ENCODE measurements at regions not wholly inside any gene's neighbourhood (a gene's known extent, or its start where the extent isn't known, plus 50 kb on each side); places are given as distances from the start of the nearest gene placed in this dataset.

DNA sequence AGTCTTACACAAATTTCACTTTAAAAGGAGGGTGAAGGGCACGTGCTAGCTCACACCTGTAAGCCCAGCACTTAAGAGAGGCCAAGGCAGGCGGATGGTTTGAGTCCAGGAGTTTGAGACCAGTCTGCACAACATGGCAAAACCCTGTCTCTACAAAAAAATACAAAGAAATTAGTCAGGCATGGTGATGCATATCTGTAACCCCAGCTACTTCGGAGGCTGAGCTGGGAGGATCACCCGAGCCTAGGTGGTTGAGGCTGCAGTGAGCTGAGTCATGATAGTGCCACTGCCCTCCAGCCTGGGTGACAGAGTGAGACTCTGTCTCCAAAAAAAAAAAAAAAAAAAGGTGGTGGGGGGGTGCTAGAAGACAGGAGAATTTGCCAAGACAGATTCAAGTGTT, 237.3 kb upstream of the KLF14 start:
- Histone ChIP-seq H3K27me3 (no peaks in the 10 kb centered on the region), H3K4me1 (peaks cover 0 to 13% of the 10 kb centered on the region in 2 donors), H3K36me3 (no peaks in the 10 kb centered on the region), H3K9me3 (no peaks in the 10 kb centered on the region), H3K27ac (peak overlapping the region; percentile 38 to 60), H3K4me3 (no peak overlapping the region)
- TF ChIP-seq, protein P1, sequence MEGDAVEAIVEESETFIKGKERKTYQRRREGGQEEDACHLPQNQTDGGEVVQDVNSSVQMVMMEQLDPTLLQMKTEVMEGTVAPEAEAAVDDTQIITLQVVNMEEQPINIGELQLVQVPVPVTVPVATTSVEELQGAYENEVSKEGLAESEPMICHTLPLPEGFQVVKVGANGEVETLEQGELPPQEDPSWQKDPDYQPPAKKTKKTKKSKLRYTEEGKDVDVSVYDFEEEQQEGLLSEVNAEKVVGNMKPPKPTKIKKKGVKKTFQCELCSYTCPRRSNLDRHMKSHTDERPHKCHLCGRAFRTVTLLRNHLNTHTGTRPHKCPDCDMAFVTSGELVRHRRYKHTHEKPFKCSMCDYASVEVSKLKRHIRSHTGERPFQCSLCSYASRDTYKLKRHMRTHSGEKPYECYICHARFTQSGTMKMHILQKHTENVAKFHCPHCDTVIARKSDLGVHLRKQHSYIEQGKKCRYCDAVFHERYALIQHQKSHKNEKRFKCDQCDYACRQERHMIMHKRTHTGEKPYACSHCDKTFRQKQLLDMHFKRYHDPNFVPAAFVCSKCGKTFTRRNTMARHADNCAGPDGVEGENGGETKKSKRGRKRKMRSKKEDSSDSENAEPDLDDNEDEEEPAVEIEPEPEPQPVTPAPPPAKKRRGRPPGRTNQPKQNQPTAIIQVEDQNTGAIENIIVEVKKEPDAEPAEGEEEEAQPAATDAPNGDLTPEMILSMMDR (IDR thresholded peaks at IDR 0.05) = no peak
- no peak for TF ChIP-seq POLR2A (IDR thresholded peaks at IDR 0.05)
- intact Hi-C loops (cut with DNase I; ENCODE audit: low total_unique reads) = no loop called here
- DNase-seq = no peak

DNA sequence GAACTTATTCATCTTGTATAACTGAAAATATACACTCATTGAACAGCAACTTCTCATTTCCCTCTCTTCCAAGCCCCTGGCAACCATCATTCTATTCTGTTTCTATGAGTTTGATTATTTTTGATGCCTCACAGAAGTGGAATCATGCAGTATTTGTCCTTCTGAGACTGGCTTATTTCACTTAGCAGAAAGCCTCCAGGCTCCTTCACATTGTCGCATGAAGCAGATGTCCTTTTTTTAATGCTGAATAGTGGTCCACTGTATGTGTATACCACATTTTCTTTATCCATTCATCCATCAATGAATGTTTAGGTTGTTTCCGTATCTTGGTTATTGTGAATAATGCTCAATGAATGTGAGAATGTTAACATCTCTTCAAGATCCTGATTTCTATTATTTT, 238.2 kb upstream of the KLF14 start:
- no peaks in the 10 kb centered on the region for H3K36me3 ChIP-seq
- H3K27me3 ChIP-seq = no peaks in the 10 kb centered on the region
- peaks cover 0 to 13% of the 10 kb centered on the region in 2 donors for H3K4me1 ChIP-seq
- H3K4me3 ChIP-seq = no peak overlapping the region
- no peaks in the 10 kb centered on the region for H3K9me3 ChIP-seq
- DNase-seq = no peak
- H3K27ac ChIP-seq = no peak overlapping the region
- intact Hi-C loops (cut with DNase I; ENCODE audit: low total_unique reads) = no loop called here
- TF ChIP-seq, protein P1 (IDR thresholded peaks at IDR 0.05) = no peak
- TF ChIP-seq POLR2A (IDR thresholded peaks at IDR 0.05) = no peak

DNA sequence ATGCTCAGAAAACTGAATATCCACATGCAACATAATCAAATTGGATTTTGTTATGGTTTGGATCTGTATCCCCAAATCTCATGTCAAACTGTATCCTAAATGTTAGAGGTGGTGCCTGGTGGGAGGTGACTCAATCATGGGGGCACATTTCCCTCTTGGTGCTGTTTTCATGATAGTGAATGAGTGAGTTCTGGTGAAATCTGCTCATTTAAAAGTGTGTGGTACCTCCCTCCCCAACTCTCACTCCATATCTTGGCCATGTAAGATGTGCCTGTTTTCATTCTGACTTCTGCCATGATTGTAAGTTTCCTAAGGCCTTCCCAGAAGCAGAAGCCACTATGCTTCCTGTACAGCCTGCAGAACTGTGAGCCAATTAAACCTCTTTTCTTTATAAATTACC, 239.6 kb upstream of the KLF14 start:
- no peaks in the 10 kb centered on the region for H3K27me3 ChIP-seq
- H3K4me1 ChIP-seq = peaks cover 0 to 13% of the 10 kb centered on the region in 2 donors
- H3K36me3 ChIP-seq = no peaks in the 10 kb centered on the region
- DNase-seq = no peak
- TF ChIP-seq, protein P1 (IDR thresholded peaks at IDR 0.05) = no peak
- TF ChIP-seq POLR2A (IDR thresholded peaks at IDR 0.05) = no peak
- H3K9me3 ChIP-seq = no peaks in the 10 kb centered on the region
- peak overlapping the region in 1 of 2 donors; percentile 8 for H3K27ac ChIP-seq
- H3K4me3 ChIP-seq = no peak overlapping the region
- intact Hi-C loops (cut with DNase I; ENCODE audit: low total_unique reads) = no loop called here

DNA sequence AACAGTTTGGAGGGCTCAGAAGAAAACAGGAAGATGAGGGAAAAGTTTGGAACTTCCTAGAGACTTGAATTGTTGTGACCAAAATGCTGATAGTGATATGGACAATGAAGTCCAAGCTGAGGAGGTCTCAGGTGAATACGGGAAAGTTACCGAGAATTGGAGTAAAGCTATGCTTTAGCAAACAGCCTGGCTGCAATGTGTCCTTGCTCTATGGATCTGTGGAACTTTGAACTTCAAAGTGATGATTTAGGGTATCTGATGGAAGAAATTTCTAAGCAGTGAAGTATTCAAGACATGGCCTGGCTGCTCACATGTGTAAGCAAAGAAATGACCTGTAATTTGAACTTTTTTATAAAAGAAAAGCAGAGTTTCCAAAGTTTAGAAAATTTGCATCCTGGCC, 240.2 kb upstream of the KLF14 start:
- Histone ChIP-seq H3K4me1 (peaks cover 0 to 13% of the 10 kb centered on the region in 2 donors), H3K9me3 (no peaks in the 10 kb centered on the region), H3K27me3 (no peaks in the 10 kb centered on the region), H3K27ac (peak overlapping the region in 1 of 2 donors; percentile 8), H3K36me3 (no peaks in the 10 kb centered on the region), H3K4me3 (no peak overlapping the region)
- intact Hi-C loops (cut with DNase I; ENCODE audit: low total_unique reads) = no loop called here
- TF ChIP-seq, protein P1 (IDR thresholded peaks at IDR 0.05) = no peak
- TF ChIP-seq POLR2A (IDR thresholded peaks at IDR 0.05) = no peak
- DNase-seq = no peak

DNA sequence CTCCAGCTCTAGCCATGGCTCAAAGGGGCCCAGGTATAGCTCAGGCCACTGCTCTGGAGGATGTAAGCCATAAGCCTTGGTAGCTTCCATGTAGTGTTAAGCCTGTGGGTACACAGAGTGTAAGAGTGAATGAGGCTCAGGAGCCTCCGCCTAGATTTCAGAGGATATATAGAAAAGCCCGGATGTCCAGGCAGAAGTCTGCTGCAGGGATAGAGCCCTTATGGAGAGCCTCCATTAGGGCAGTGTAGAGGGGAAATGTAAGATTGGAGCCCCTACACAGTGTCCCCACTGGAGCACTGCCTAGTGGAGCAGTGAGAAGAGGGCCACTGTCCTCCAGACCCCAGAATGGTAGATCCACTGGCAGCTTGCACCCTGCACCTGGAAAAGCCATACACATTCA, 240.8 kb upstream of the KLF14 start:
- Histone ChIP-seq H3K4me1 (peaks cover 0 to 13% of the 10 kb centered on the region in 2 donors), H3K36me3 (no peaks in the 10 kb centered on the region), H3K27me3 (no peaks in the 10 kb centered on the region), H3K27ac (no peak overlapping the region), H3K9me3 (no peaks in the 10 kb centered on the region), H3K4me3 (no peak overlapping the region)
- DNase-seq = no peak
- no peak for TF ChIP-seq POLR2A (IDR thresholded peaks at IDR 0.05)
- TF ChIP-seq, protein P1 (IDR thresholded peaks at IDR 0.05) = no peak
- intact Hi-C loops (cut with DNase I; ENCODE audit: low total_unique reads) = no loop called here
